Lower leg skin (tissue), 4 donors: ENCODE measurements at regions not wholly inside any gene's neighbourhood (a gene's known extent, or its start where the extent isn't known, plus 50 kb on each side); places are given as distances from the start of the nearest gene placed in this dataset.

Experiments used
- DNase-seq, 2 donors: peaks; one replicate each; pipeline ENCODE4 v3.0.0-alpha.2; 2019; ENCODE audit warnings: low spot score in 2 of 2
- H3K4me3 ChIP-seq: fragments of 200-600 bp; sonication (generic); 2 replicates; pipeline ENCODE4 v1.5.1; 2017; ENCODE audit warnings: mild to moderate bottlenecking, low read depth; ENCODE audit not compliant: poor library complexity, severe bottlenecking
- POLR2A ChIP-seq, 2 donors: fragments of 450-650 bp; IDR thresholded peaks; one replicate each; pipeline ENCODE4 v1.6.1; 2016 to 2017; ENCODE audit warnings: antibody characterized with exemption in 2 of 2, mild to moderate bottlenecking in 1 of 2, moderate library complexity in 1 of 2
- WGBS, 2 donors: methylation state at CpG; one replicate each; pipeline ENCODE4 v1.1.5; 2018; 5-methylcytosine and 5-hydroxymethylcytosine counted together
- intact Hi-C: fragments of 100-400 bp; cut with DNase I; formaldehyde crosslinking; loops from one replicate; pipeline ENCODE4 v1.15.0; 2023; ENCODE audit warnings: low total_unique reads
- TF ChIP-seq, protein P1 (sequence below), 3 donors: fragments of 450-650 bp; IDR thresholded peaks; one replicate each; pipeline ENCODE4 v1.5.1; 2016; ENCODE audit warnings: antibody characterized with exemption in 3 of 3, mild to moderate bottlenecking in 3 of 3, moderate library complexity in 2 of 3

- intact Hi-C loops, result no loop called here
- DNase-seq, result no peak
- no peak overlapping the region for H3K4me3 ChIP-seq
- 25 to 38% methylated on average over 2 of the region's 2 CpGs for WGBS, 2 donors
- TF ChIP-seq, protein P1, sequence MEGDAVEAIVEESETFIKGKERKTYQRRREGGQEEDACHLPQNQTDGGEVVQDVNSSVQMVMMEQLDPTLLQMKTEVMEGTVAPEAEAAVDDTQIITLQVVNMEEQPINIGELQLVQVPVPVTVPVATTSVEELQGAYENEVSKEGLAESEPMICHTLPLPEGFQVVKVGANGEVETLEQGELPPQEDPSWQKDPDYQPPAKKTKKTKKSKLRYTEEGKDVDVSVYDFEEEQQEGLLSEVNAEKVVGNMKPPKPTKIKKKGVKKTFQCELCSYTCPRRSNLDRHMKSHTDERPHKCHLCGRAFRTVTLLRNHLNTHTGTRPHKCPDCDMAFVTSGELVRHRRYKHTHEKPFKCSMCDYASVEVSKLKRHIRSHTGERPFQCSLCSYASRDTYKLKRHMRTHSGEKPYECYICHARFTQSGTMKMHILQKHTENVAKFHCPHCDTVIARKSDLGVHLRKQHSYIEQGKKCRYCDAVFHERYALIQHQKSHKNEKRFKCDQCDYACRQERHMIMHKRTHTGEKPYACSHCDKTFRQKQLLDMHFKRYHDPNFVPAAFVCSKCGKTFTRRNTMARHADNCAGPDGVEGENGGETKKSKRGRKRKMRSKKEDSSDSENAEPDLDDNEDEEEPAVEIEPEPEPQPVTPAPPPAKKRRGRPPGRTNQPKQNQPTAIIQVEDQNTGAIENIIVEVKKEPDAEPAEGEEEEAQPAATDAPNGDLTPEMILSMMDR (IDR thresholded peaks at IDR 0.05), result no peak
Observed at GRCh38 chr3:8205881-8206280, 295.7 kb upstream of the LMCD1 start.

DNA sequence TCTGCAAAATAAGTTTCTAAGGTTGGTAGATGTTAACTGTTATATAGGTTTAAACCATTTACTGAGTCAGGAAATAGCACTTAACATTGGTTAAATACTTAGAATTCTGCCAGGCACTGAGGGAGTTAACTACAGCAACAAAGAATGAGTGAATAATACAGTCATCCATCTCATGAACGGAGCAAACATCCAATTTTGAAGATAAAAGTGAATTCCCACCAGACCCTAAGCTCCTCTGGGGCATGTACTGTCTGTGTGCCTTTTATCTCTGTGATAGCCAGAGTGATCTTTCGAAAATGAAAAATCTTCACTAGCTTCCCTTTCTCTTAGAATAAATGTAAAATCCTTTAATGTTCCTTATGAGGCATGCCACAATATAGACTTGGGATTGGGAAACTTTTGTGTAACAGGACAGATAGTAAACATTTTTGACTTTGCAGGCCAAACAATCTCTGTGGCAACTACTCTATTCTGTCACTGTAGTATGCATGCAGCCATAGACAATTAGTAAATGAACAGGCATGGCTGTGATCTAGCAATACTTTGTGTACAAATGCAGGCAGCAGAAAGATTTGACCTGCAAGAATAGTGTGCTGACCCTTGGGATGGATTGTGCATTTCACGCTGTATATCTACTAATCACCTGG lies 294.5 kb upstream of the LMCD1 start:
- no peak for DNase-seq
- no peak for TF ChIP-seq POLR2A (IDR thresholded peaks at IDR 0.05)
- TF ChIP-seq, protein P1 (IDR thresholded peaks at IDR 0.05), result no peak
- H3K4me3 ChIP-seq, result no peak overlapping the region
- 55 to 59% methylated on average over 3 of the region's 3 CpGs for WGBS, 2 donors
- intact Hi-C loops, result no loop called here

- H3K4me3 ChIP-seq, result no peak overlapping the region
- TF ChIP-seq, protein P1 (IDR thresholded peaks at IDR 0.05), result no peak
- no peak for TF ChIP-seq POLR2A (IDR thresholded peaks at IDR 0.05)
- intact Hi-C loops, result no loop called here
- DNase-seq, result no peak
- WGBS, 2 donors, result 53 to 61% methylated on average over 2 of the region's 2 CpGs
Observed at GRCh38 chr3:8210882-8211341, 290.7 kb upstream of the LMCD1 start.

- H3K4me3 ChIP-seq, result no peak overlapping the region
- intact Hi-C loops, result no loop called here
- WGBS, 2 donors, result 69 to 78% methylated on average over 4 of the region's 4 CpGs
- TF ChIP-seq, protein P1 (IDR thresholded peaks at IDR 0.05), result no peak
- TF ChIP-seq POLR2A (IDR thresholded peaks at IDR 0.05), result no peak
- DNase-seq, result no peak
Observed at GRCh38 chr3:8212794-8213193, 288.8 kb upstream of the LMCD1 start.

- DNase-seq, result no peak
- 88 to 90% methylated on average over 1 of the region's 1 CpG for WGBS, 2 donors
- no peak for TF ChIP-seq POLR2A (IDR thresholded peaks at IDR 0.05)
- TF ChIP-seq, protein P1 (IDR thresholded peaks at IDR 0.05), result no peak
Observed at GRCh38 chr3:8213286-8213685, 288.3 kb upstream of the LMCD1 start.

DNA sequence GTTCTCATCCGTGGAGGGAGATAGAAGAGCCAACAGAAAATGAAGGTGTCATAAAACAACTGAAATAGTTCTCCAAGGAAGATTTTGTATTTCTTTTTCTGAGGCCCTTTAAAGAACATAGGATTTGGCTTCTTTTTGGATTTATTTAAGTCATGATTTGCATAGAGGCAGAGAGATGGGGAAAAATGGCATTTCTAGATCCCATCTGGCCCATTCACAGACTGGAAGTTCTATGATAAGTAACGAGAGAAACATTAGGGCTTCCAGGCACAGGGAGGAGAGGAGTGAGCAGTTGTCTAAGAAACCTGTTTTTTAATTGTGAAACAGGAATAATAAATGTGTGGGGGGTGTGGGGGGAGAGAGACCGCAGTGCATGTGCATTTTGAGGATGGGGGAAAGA lies 285.8 kb upstream of the LMCD1 start:
- no peak overlapping the region for H3K4me3 ChIP-seq
- 87 to 90% methylated on average over 3 of the region's 3 CpGs for WGBS, 2 donors
- no peak for DNase-seq
- intact Hi-C loops, result no loop called here
- TF ChIP-seq, protein P1 (IDR thresholded peaks at IDR 0.05), result no peak
- TF ChIP-seq POLR2A (IDR thresholded peaks at IDR 0.05), result no peak

More at GRCh38 chr3:8213286-8213685, 288.3 kb upstream of the LMCD1 start:
- H3K4me3 ChIP-seq, result no peak overlapping the region
- intact Hi-C loops, result no loop called here
